ENCODE measurements at regions not wholly inside any gene's neighbourhood (a gene's known extent, or its start where the extent isn't known, plus 50 kb on each side); places are given as distances from the start of the nearest gene placed in this dataset.

DNA sequence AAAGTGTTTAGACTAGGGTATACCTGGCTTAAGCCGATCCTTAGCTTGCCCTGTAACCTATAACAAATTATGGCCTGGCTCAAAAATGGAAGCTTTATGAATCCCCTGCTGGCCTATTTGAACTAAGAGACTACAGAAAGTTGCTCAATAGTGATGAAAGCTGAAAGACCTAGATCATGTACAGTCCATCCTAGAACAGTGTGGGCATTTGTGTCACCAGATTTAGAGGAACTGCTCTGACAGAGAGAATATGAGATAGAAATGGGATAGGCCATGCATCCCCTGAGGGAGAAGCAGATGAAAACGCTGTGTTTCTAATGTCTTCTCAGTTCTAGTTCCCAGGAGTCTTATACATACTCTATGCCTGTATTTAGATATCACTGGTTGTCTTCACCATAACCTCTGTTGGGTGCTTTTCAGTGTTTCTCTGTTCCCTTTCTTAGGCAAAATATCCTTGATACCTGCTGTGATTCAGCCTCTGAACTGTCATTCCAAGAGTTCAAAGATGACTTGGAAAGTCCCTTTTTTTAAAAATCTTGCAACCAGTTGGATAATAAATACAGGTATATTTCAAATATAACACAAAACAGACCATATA lies 246.9 kb upstream of the SLC39A10 start:
- Histone ChIP-seq H3K9me3 (no peaks in the 10 kb centered on the region), H3K4me3 (no peak overlapping the region), H3K4me1 (peaks cover 38% of the 10 kb centered on the region), H3K4me2 (no peak overlapping the region), H3K27ac (peak overlapping the region in 1 of 2 experiments; percentile 12; a peak in 1 of 6 replicates)
- no peak for TF ChIP-seq GATA3 (IDR thresholded peaks at IDR 0.05; ENCODE audit: borderline replicate concordance)
- TF ChIP-seq, protein P1, sequence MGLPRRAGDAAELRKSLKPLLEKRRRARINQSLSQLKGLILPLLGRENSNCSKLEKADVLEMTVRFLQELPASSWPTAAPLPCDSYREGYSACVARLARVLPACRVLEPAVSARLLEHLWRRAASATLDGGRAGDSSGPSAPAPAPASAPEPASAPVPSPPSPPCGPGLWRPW (IDR thresholded peaks at IDR 0.05): no peak
- no peak for TF ChIP-seq CHD4 (IDR thresholded peaks at IDR 0.05; ENCODE audit: borderline replicate concordance)
- no peak for TF ChIP-seq RCOR1 (IDR thresholded peaks at IDR 0.05; ENCODE audit: low read depth, low read length)
- no peak for TF ChIP-seq KDM5A (IDR thresholded peaks at IDR 0.05)
- TF ChIP-seq KDM1A (IDR thresholded peaks at IDR 0.05; ENCODE audit: low read depth): no peak
- no peak for TF ChIP-seq JUN (IDR thresholded peaks at IDR 0.05)
- TF ChIP-seq ZSCAN20 (CRISPR knock-in tag; IDR thresholded peaks at IDR 0.05): no peak
- TF ChIP-seq, protein P2, sequence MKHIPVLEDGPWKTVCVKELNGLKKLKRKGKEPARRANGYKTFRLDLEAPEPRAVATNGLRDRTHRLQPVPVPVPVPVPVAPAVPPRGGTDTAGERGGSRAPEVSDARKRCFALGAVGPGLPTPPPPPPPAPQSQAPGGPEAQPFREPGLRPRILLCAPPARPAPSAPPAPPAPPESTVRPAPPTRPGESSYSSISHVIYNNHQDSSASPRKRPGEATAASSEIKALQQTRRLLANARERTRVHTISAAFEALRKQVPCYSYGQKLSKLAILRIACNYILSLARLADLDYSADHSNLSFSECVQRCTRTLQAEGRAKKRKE (CRISPR knock-in tag; IDR thresholded peaks at IDR 0.05; ENCODE audit: low read depth): no peak
- TF ChIP-seq ZNF302 (CRISPR knock-in tag; IDR thresholded peaks at IDR 0.05): no peak
- TF ChIP-seq CHD2 (IDR thresholded peaks at IDR 0.05; ENCODE audit: low read length, partially characterized antibody): no peak
- no peak for TF ChIP-seq NR3C1 (IDR thresholded peaks at IDR 0.05)
- DNase-seq (ENCODE audit: low read depth in 1 of 2, low spot score in 1 of 2): no peak
- FAIRE-seq: no peak
- ATAC-seq: peak in 1 of 2 experiments; percentile 24; a peak in 1 of 6 replicates
- CTCF ChIA-PET: interaction anchor here (0.6 kb wide), 1 partner anchor 240 kb away, joined by 3 read pairs; no protein-coding TSS in a partner anchor
- POLR2A ChIA-PET: no interaction called here
- WGBS (ENCODE audit: missing lambda C conversion rate): 87% methylated on average over 2 of the region's 2 CpGs

DNA sequence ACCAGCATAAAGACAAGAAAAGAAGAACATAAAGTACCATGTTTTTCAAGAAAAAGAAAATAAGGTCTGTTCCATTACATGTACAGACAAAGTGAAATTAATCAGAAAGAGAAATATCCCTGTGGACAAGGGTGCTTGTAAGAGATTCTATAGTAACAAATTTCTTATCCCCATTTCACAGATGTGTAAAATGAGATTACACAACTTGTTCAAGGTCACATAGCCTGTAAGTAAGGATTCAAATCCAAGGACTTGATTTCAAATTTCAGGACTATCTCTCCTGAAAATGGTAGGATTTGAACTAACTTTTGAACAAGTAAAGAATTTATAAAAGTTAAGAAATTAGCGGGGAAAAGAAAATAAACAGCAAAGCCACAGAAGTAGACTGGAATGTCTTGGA lies 248.2 kb upstream of the SLC39A10 start:
- no peak overlapping the region for H3K4me3 ChIP-seq
- ChIA-PET CTCF (no interaction called here), POLR2A (no interaction called here)
- no peak overlapping the region for H3K4me2 ChIP-seq
- TF ChIP-seq, protein P3, sequence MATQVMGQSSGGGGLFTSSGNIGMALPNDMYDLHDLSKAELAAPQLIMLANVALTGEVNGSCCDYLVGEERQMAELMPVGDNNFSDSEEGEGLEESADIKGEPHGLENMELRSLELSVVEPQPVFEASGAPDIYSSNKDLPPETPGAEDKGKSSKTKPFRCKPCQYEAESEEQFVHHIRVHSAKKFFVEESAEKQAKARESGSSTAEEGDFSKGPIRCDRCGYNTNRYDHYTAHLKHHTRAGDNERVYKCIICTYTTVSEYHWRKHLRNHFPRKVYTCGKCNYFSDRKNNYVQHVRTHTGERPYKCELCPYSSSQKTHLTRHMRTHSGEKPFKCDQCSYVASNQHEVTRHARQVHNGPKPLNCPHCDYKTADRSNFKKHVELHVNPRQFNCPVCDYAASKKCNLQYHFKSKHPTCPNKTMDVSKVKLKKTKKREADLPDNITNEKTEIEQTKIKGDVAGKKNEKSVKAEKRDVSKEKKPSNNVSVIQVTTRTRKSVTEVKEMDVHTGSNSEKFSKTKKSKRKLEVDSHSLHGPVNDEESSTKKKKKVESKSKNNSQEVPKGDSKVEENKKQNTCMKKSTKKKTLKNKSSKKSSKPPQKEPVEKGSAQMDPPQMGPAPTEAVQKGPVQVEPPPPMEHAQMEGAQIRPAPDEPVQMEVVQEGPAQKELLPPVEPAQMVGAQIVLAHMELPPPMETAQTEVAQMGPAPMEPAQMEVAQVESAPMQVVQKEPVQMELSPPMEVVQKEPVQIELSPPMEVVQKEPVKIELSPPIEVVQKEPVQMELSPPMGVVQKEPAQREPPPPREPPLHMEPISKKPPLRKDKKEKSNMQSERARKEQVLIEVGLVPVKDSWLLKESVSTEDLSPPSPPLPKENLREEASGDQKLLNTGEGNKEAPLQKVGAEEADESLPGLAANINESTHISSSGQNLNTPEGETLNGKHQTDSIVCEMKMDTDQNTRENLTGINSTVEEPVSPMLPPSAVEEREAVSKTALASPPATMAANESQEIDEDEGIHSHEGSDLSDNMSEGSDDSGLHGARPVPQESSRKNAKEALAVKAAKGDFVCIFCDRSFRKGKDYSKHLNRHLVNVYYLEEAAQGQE (IDR thresholded peaks at IDR 0.05): no peak
- TF ChIP-seq NFE2L2 (conservative IDR thresholded peaks at IDR 0.05; ENCODE audit: low read length) (no peak), HDAC2 (IDR thresholded peaks at IDR 0.05) (no peak), MAZ (IDR thresholded peaks at IDR 0.05; ENCODE audit: borderline replicate concordance, low read depth, low read length) (no peak), HOXB5 (CRISPR knock-in tag; IDR thresholded peaks at IDR 0.05) (no peak), MAFK (IDR thresholded peaks at IDR 0.05; ENCODE audit: partially characterized antibody) (no peak), TFCP2L1 (CRISPR knock-in tag; IDR thresholded peaks at IDR 0.05) (no peak), CBX2 (IDR thresholded peaks at IDR 0.05; ENCODE audit: borderline replicate concordance, low read depth) (no peak), RFX5 (IDR thresholded peaks at IDR 0.05) (no peak), ZC3H11A (IDR thresholded peaks at IDR 0.05) (no peak)
- TF ChIP-seq, protein P4, sequence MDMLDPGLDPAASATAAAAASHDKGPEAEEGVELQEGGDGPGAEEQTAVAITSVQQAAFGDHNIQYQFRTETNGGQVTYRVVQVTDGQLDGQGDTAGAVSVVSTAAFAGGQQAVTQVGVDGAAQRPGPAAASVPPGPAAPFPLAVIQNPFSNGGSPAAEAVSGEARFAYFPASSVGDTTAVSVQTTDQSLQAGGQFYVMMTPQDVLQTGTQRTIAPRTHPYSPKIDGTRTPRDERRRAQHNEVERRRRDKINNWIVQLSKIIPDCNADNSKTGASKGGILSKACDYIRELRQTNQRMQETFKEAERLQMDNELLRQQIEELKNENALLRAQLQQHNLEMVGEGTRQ (IDR thresholded peaks at IDR 0.05): no peak
- WGBS (ENCODE audit: missing lambda C conversion rate): 94% methylated on average over 1 of the region's 1 CpG
- ATAC-seq (no peak), FAIRE-seq (no peak), DNase-seq (ENCODE audit: low read depth in 1 of 2, low spot score in 1 of 2) (no peak)
- H3K4me1 ChIP-seq: peaks cover 38% of the 10 kb centered on the region
- H3K9me3 ChIP-seq: no peaks in the 10 kb centered on the region
- peak overlapping the region; percentile 16 to 67; a peak in 3 of 6 replicates for H3K27ac ChIP-seq
